Endothelial cell of umbilical vein (primary cell): ENCODE measurements at regions not wholly inside any gene's neighbourhood (a gene's known extent, or its start where the extent isn't known, plus 50 kb on each side); places are given as distances from the start of the nearest gene placed in this dataset.

Source experiments
- BruUV-seq: library from RNA; stranded (reverse); fragments of 400-500 nt; replicated peaks from 2 replicates; lab custom pipeline; 2021; lab: Mats Ljungman, UMichigan
- CTCF ChIA-PET: fragments of 300-600, 350-600 bp; sonication (Branson Sonifier 250); formaldehyde crosslinking; loops from one replicate; lab custom pipeline; 2021; ENCODE audit warnings: antibody characterized with exemption, inconsistent platforms; lab: Charles Lee
- POLR2A ChIA-PET: fragments of 300-600, 350-600 bp; sonication (Branson Sonifier 250); formaldehyde crosslinking; loops from one replicate; lab custom pipeline; 2021; ENCODE audit warnings: antibody characterized with exemption, inconsistent platforms; lab: Charles Lee
- DNase-seq: peaks from one replicate; pipeline ENCODE4 v3.0.0-alpha.2; 2011; ENCODE audit warnings: low read depth, low spot score
- FAIRE-seq: peaks from 2 replicates; lab custom pipeline; 2011; peaks lifted over from hg19 to GRCh38; lab: Jason Lieb, UNC
- H2AFZ ChIP-seq: 2 replicates; pipeline ENCODE4 v1.6.0; 2012; ENCODE audit warnings: low read depth, low read length, control low read depth, inconsistent platforms
- H3K27ac ChIP-seq: 2 replicates; pipeline ENCODE4 v1.5.1; 2011; ENCODE audit warnings: low read depth, mild to moderate bottlenecking, control low read depth, low read length, moderate library complexity; ENCODE audit not compliant: insufficient read depth
- H3K27me3 ChIP-seq, 2 experiments: 2 replicates each; pipeline versions ENCODE4 v1.6.0 to v1.6.1; 2011; ENCODE audit warnings: low read length in 2 of 2, mixed read lengths in 1 of 2; ENCODE audit not compliant: control insufficient read depth in 2 of 2, insufficient read depth in 2 of 2
- H3K36me3 ChIP-seq, 2 experiments: 2 replicates in 1 of 2; 3 replicates in 1 of 2; pipeline ENCODE4 v1.5.1; 2011; ENCODE audit warnings: low read length in 2 of 2, mild to moderate bottlenecking in 1 of 2, moderate library complexity in 1 of 2; ENCODE audit not compliant: control insufficient read depth in 2 of 2, insufficient read depth in 2 of 2; ENCODE audit errors: extremely low read depth in 1 of 2
- H3K4me1 ChIP-seq: 3 replicates; pipeline ENCODE4 v1.5.1; 2011; ENCODE audit warnings: mild to moderate bottlenecking, low read length; ENCODE audit not compliant: control insufficient read depth, insufficient read depth; ENCODE audit errors: extremely low read depth
- H3K4me2 ChIP-seq: 2 replicates; pipeline ENCODE4 v1.6.1; 2011; ENCODE audit warnings: low read length, control low read depth, mixed read lengths; ENCODE audit not compliant: insufficient read depth
- H3K4me3 ChIP-seq, 3 experiments: fragments of 200-600 bp in 1 of 3; sonication (generic), shearing (Covaris generic) in 1 of 3; replicated peaks in 1 of 3; 2 replicates each; pipeline ENCODE4 v1.5.1; 2011 to 2016; ENCODE audit warnings: control low read depth in 3 of 3, low read length in 3 of 3, mild to moderate bottlenecking in 2 of 3, inconsistent platforms in 1 of 3, low read depth in 1 of 3, moderate library complexity in 1 of 3; ENCODE audit not compliant: insufficient read depth in 1 of 3
- H3K79me2 ChIP-seq: 2 replicates; pipeline ENCODE4 v1.6.0; 2012; ENCODE audit warnings: low read length, inconsistent platforms; ENCODE audit not compliant: control insufficient read depth, insufficient read depth
- H3K9ac ChIP-seq: replicated peaks from 2 replicates; pipeline ENCODE3; 2011; ENCODE audit warnings: low read length, control low read depth; ENCODE audit not compliant: insufficient read depth; ENCODE audit errors: extremely low read depth
- H3K9me1 ChIP-seq: replicated peaks from 3 replicates; pipeline ENCODE4 v1.6.0; 2011; ENCODE audit warnings: mild to moderate bottlenecking, low read length; ENCODE audit not compliant: control insufficient read depth, insufficient read depth; ENCODE audit errors: extremely low read depth
- H3K9me3 ChIP-seq: replicated peaks from 2 replicates; pipeline ENCODE4 v1.5.1; 2012; ENCODE audit warnings: low read length, inconsistent platforms; ENCODE audit not compliant: control insufficient read depth, insufficient read depth
- H4K20me1 ChIP-seq: replicated peaks from 2 replicates; pipeline ENCODE3; 2011; ENCODE audit warnings: mild to moderate bottlenecking, low read length; ENCODE audit not compliant: control insufficient read depth, insufficient read depth; ENCODE audit errors: extremely low read depth
- CTCF ChIP-seq, 2 donors: IDR thresholded peaks; 1 replicate in 1 of 2; 2 replicates in 1 of 2; pipeline ENCODE4 v1.5.1; 2011; ENCODE audit warnings: low read length in 2 of 2, mild to moderate bottlenecking in 2 of 2, moderate library complexity in 2 of 2, control low read depth in 1 of 2, inconsistent platforms in 1 of 2, low read depth in 1 of 2; ENCODE audit not compliant: insufficient read depth in 1 of 2; ENCODE audit errors: extremely low read depth in 1 of 2
- EZH2 ChIP-seq: IDR thresholded peaks from 2 replicates; pipeline ENCODE4 v1.6.1; 2012; ENCODE audit warnings: borderline replicate concordance, low read depth, mild to moderate bottlenecking, moderate library complexity, low read length, inconsistent platforms; ENCODE audit not compliant: severe bottlenecking
- FOS ChIP-seq: IDR thresholded peaks from 2 replicates; pipeline ENCODE4 v1.6.1; 2011; ENCODE audit warnings: mild to moderate bottlenecking, low read length, moderate library complexity, borderline replicate concordance; ENCODE audit not compliant: insufficient read depth
- GATA2 ChIP-seq: IDR thresholded peaks from 2 replicates; pipeline ENCODE4 v1.7.0; 2011; ENCODE audit warnings: low read depth, mild to moderate bottlenecking, moderate library complexity, mixed read lengths, low read length; ENCODE audit not compliant: insufficient read length, insufficient read depth
- JUN ChIP-seq: IDR thresholded peaks from 2 replicates; pipeline ENCODE4 v1.6.1; 2011; ENCODE audit warnings: borderline replicate concordance, low read depth; ENCODE audit not compliant: insufficient read length, insufficient read depth
- MYC ChIP-seq: IDR thresholded peaks from one replicate; pipeline ENCODE4 v1.6.1; 2011; ENCODE audit warnings: mild to moderate bottlenecking, low read depth, low read length
- POLR2A ChIP-seq: IDR thresholded peaks from 2 replicates; pipeline ENCODE4 v1.6.1; 2012; ENCODE audit warnings: low read depth, mild to moderate bottlenecking, control low read depth, low read length
- POLR2AphosphoS5 ChIP-seq: IDR thresholded peaks from 2 replicates; pipeline ENCODE4 v1.6.1; 2012; ENCODE audit warnings: low read depth, mild to moderate bottlenecking, control low read depth, low read length, moderate library complexity; ENCODE audit not compliant: insufficient read depth
- dilution Hi-C: fragments of 300-500 bp; cut with MboI; formaldehyde crosslinking; loops from one replicate; pipeline ENCODE4 v1.15.0; 2019; ENCODE audit warnings: low sequenced_read_pairs; ENCODE audit not compliant: extremely low pct_ligation_motif_present
- intact Hi-C: fragments of 100-400 bp; cut with micrococcal nuclease; formaldehyde crosslinking; loops from one replicate; pipeline ENCODE4 v1.10.0; 2022
- TF ChIP-seq, protein P1 (sequence below): IDR thresholded peaks from 2 replicates; pipeline ENCODE4 v1.6.1; 2011; ENCODE audit not compliant: insufficient read depth, insufficient read length

DNA sequence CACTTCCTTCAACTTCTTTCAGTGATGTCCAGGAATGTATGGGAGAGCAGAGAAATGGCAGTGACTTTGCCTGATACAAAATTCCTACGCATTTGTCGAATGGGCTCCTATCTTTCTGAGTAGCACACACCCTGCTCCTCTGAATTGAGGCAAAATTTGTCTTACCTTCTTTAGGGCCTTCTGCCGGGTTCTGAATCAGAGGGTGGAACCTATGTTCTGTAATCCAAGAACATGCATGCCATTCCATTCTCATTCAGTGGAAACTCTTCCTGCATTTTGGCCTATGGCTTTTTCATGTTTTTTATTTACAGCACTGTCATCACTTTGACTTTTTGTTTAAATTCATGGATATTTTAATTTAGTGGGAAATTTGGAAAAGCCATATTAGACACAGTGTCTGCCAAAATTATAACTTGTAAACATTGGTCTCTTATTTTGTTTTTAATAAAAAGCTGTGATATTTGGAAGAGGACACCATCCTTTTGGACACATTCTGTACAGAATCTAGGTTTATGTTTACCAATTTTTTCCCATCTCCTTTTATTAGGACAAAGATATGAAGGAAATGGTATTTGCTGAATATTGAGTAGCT lies 402.2 kb upstream of the FAR2 start:
- intact Hi-C loops = no loop called here
- Histone ChIP-seq H3K9me3 (no peaks in the 10 kb centered on the region), H3K9ac (no peak overlapping the region), H3K79me2 (no peaks in the 10 kb centered on the region), H2AFZ (no peak overlapping the region), H3K27me3 (no peaks in the 10 kb centered on the region), H3K9me1 (no peaks in the 10 kb centered on the region), H3K4me1 (no peaks in the 10 kb centered on the region), H4K20me1 (no peaks in the 10 kb centered on the region), H3K4me2 (no peak overlapping the region), H3K4me3 (no peak overlapping the region), H3K27ac (no peak overlapping the region), H3K36me3 (no peaks in the 10 kb centered on the region)
- dilution Hi-C loops = no loop called here
- DNase-seq (no peak), FAIRE-seq (no peak)
- no peak for TF ChIP-seq POLR2AphosphoS5
- no TSS peak for BruUV-seq
- POLR2A ChIA-PET = no interaction called here
- CTCF ChIA-PET = interaction anchor here (0.6 kb wide), 1 partner anchor 240 kb away, joined by 3 read pairs; no protein-coding TSS in a partner anchor

DNA sequence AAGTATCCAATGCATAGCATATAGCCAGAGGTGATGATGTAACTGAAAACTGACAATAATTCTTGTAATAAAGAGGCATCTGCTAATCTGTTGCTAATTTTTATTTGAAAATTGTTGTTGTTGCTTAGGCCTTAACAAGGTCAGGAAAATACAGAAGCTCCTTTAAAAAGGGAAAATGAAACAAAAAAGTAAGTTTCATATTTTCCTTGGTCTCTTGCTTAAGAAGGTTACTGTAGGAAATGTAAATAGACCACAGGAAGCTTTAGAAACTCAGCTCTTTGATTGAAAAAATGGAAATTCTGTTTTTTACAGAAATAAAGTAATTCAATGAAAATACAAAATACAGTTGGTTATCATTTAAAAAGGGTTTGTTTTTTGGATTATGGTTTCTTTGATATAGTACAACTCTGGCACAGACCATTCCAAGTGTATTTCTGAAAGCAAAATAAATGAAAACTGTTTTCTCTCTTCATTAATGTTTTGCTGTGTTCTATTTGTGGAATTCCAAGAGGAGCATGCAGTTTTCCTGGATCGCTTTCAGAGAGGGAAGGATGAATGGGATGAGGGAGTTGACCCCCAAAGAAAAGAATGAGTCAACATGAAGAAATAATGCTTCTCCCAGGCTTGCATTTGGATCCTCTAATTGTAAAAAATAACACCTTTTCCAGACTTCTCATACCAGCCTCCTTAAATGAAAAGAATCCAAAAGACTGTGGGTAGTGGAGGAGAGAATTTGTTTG lies 398.0 kb upstream of the FAR2 start:
- BruUV-seq = no TSS peak
- POLR2A ChIA-PET = no interaction called here
- no peak overlapping the region for H3K4me3 ChIP-seq
- no peaks in the 10 kb centered on the region for H3K36me3 ChIP-seq
- intact Hi-C loops (no loop called here), dilution Hi-C loops (no loop called here)
- no peaks in the 10 kb centered on the region for H3K9me3 ChIP-seq
- no peak overlapping the region for H3K27ac ChIP-seq
- no peaks in the 10 kb centered on the region for H3K9me1 ChIP-seq
- H3K4me1 ChIP-seq = no peaks in the 10 kb centered on the region
- H2AFZ ChIP-seq = no peak overlapping the region
- TF ChIP-seq JUN (no peak), EZH2 (no peak), POLR2AphosphoS5 (no peak), FOS (no peak), GATA2 (no peak), CTCF (IDR thresholded peaks at IDR 0.05; ENCODE audit: extremely low read depth in 1 of 2, insufficient read depth in 1 of 2, low read depth in 1 of 2, low read length in 2 of 2) (no peak), POLR2A (no peak), MYC (no peak)
- TF ChIP-seq, protein P1, sequence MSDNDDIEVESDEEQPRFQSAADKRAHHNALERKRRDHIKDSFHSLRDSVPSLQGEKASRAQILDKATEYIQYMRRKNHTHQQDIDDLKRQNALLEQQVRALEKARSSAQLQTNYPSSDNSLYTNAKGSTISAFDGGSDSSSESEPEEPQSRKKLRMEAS = no peak
- no peaks in the 10 kb centered on the region for H3K79me2 ChIP-seq
- FAIRE-seq (no peak), DNase-seq (no peak)
- H3K27me3 ChIP-seq = no peaks in the 10 kb centered on the region
- CTCF ChIA-PET = no interaction called here
- no peaks in the 10 kb centered on the region for H4K20me1 ChIP-seq
- H3K4me2 ChIP-seq = no peak overlapping the region
- no peak overlapping the region for H3K9ac ChIP-seq
